Activated naive CD4-positive, alpha-beta T cell treated with anti-CD3 and anti-CD28 coated beads, Interleukin-2, amount 50 U/mL, for 16 hours (primary cell): ENCODE measurements at regions not wholly inside any gene's neighbourhood (a gene's known extent, or its start where the extent isn't known, plus 50 kb on each side); places are given as distances from the start of the nearest gene placed in this dataset.

Experiments
- DNase-seq: peaks from one replicate; pipeline ENCODE4 v3.0.0-alpha.2; 2020

GRCh38 chr5:173744551-173744950 is 128.1 kb upstream of the BOD1 start:
- no peak for DNase-seq

DNA sequence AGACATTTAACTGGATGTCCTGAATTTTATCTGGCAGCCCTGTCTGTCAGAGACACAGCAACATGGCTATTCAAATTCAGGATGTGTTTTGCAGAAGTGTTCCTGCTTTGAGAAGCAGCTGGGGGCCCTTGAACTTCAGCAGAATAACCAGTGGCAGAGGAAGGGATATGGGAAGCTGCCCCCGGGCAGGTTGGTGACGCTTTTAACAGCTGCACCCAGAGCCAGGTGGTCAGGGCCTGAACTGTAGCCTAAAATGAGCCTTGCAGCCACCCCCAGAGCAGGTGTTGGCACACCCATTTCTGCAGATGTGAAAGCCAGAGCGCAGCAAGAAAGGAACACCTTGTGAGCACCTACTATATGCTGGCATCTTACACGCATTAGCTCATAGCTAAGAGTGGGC is 128.7 kb upstream of the BOD1 start:
- no peak for DNase-seq

GRCh38 chr5:173745557-173745956 is 129.1 kb upstream of the BOD1 start:
- DNase-seq = no peak

DNA sequence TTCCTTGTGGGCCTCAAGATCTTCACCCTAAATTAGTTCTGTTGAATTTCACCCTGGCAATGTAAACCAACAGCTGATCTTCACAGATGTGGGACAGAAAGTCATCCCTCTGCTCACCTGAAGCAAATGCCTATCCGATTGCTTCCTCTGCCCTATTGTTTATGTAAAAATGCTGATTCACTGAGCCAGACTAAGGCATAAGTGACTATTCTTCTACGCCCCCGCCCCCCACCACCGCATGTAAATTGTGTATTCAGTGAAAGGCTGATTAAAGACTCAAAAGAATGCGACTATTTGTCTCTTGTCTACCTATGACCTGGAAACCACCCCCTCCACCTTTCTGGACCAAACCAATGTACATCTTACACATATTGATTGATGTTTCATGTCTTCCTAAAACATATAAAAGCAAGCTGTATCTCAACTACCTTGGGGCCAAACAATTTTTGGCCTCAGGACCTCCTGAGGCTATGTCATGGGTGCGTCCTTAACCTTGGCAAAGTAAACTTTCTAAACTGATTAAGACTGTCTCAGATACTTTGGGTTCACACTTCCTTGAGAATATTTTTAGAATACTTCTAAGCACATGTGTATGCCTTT is 129.7 kb upstream of the BOD1 start:
- DNase-seq = no peak

DNA sequence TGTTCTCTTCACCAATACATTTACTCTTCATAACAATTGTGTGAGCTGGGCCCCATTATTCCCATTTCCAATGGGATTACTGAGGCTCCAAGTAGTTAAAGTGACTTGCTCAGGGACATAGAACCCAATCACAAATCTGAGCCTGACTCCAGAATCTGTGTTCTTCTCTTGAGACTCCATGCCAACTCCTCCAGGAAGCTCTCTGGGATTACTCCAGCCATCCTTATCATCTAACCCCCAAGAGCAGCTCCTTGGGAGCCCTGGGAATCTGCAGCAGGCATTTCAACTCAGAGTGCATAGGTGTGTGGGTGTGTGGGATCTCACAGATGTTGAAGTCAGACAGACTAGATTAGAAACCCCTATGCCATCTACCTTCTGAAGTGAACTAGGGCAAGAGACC is 131.4 kb upstream of the BOD1 start:
- DNase-seq = no peak

GRCh38 chr5:173750538-173751265 is 134.3 kb upstream of the BOD1 start:
- no peak for DNase-seq

GRCh38 chr5:173751266-173751600 is 134.8 kb upstream of the BOD1 start:
- DNase-seq = no peak

- no peak for DNase-seq
Measured at GRCh38 chr5:173752653-173753052, 135.5 kb upstream of the CPEB4 start.

DNA sequence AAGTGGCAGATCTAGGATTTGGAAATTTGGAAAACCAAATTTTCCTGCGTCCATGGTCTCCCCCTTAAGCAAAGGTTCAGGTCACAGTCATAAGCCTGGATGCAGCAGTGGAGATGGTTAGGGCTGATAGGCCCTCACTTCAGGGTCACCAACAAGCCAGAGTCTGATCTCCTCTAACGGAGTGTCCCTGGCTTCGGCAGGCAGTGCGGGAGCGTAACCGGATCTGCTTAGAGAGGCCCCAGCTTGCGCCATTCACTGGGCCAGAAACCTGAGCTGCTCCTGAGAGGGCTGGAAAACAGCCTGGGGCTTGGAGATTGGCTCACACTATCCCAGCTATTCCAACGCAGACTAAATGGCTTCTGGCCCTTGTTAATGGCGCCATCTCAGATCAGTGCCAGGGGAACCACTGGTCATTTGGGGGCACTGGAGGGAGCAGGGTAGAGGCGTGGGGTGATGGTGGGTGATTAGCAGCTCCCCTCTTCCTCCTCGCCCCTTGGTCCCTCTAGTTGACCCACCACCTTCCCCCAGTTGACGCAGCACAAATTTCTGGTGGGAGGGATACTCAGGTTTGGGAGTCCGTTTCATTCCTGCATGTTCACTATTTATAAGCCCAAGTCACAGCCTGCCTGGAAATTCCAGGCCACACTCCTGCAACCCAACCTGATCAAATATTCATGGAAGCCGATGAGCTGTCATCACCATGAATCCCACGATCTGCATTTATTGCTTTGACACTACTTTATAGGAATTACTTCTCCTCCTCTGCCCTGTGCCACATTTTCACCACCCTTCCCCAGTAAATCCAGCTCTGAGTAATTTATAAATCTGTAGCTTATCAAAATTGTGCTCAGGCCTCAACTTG is 134.6 kb upstream of the CPEB4 start:
- DNase-seq = no peak

- DNase-seq = no peak
Measured at GRCh38 chr5:173755319-173755718, 132.8 kb upstream of the CPEB4 start.

- no peak for DNase-seq
Measured at GRCh38 chr5:173757403-173758209, 130.5 kb upstream of the CPEB4 start.

DNA sequence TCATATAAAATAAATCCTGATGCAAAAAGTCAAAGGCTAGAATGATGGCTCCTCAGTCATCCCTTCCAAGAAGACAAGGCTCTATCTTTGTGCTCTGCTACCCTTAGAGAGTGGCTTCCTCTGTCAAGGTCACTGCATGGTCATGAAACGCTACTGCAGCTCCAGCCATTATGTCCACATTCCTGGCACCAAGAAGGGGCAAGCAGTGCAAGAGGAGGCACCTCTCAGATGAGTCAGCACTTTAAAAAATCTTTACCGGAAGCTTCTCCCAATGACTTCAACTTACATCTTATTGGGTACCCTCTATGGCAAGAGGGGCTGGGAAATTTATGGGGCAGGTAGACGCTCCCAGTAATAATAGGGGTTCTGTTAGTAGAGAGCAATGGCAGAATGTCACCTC is 129.5 kb upstream of the CPEB4 start:
- no peak for DNase-seq

GRCh38 chr5:173759691-173760090 is 128.5 kb upstream of the CPEB4 start:
- no peak for DNase-seq

DNA sequence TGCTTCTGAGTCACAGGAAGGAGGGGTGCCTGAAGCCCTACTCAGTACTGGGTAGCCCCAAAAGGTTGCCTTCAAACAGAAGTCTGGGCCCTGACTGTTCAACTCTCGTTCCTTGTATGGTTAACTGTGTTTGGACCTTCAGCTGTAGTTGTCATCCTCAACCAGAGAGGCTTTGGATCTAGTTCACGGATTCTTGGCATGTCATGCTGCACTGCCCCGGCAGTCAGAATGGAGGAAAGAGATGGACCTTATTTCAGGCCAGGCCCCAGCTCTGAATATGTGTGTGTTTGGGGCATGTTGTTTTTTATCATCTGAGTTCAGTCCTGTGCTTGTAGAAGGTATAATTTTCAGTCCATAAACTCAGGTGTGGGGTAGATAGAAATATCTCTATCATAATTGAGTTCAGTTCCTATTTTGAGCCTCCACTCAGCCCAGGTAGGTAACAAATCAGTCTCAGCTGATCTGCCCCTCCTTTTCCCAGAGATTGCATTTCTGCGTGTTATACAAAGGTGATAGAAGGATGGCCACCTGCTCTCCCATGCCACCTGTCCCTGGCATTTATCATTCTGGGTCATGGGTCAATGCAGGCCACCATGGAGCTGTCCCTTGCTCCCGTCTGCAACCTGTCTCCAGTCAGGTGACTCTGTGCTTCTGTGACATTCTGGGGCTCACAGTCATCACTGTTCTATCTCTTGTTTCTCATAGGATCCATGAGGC is 127.5 kb upstream of the CPEB4 start:
- DNase-seq = no peak

DNA sequence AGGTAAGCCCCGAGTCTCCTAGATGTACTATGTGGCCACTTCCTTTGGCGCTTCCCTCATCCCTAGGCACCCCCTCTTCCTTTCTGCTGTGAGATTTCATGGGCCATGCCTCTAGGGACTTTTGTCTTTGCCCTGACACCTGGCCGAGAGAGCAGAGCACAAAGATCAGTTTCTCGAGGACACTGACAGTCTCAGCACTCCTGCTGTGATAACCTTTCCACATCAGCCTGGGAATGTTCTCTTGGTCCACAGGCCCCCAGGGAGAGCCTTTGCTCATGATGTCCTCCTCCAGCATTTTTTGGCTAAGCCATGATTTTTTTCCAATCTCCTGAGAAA is 127.0 kb upstream of the CPEB4 start:
- no peak for DNase-seq

DNA sequence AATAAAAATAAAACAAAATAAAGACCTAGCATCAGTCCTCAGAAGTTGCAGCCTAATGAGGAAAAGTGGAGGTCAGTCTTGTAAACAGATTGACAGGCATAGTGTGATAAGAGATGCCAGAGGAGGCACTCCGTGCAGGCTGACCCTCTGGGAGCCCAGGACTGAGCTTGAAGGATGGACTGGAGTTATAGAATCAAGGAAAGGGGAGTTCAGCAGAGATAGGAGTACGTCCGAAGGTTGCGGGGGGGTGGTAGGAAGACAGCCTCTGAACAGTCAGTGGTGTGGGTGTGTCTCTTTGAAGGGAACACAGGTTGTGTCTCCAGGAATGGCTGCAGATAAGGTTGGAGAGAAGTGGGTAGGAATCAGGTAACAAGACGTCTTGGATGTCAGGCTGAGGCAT is 126.1 kb upstream of the CPEB4 start:
- no peak for DNase-seq

DNA sequence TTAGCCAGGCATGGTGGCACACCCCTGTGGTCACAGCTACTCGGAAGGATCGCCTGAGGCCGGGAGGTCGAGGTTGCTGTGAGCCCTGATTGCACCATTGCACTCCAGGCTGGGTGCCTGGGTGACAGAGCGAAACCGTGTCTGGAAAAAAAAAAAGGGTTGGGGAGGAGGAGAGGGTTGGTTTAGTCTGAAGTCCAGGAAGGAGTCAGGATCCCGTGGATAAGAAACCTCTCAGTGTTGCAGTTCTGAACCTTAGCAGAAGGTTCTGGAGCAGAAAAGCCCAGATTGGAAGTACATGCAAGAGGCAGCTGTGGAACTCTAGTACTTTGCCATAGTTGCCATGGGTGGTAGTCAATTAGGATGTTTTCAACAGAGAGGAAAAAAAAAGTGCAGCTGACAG is 125.2 kb upstream of the CPEB4 start:
- DNase-seq = no peak

GRCh38 chr5:173763410-173763809 is 124.7 kb upstream of the CPEB4 start:
- DNase-seq = no peak

DNA sequence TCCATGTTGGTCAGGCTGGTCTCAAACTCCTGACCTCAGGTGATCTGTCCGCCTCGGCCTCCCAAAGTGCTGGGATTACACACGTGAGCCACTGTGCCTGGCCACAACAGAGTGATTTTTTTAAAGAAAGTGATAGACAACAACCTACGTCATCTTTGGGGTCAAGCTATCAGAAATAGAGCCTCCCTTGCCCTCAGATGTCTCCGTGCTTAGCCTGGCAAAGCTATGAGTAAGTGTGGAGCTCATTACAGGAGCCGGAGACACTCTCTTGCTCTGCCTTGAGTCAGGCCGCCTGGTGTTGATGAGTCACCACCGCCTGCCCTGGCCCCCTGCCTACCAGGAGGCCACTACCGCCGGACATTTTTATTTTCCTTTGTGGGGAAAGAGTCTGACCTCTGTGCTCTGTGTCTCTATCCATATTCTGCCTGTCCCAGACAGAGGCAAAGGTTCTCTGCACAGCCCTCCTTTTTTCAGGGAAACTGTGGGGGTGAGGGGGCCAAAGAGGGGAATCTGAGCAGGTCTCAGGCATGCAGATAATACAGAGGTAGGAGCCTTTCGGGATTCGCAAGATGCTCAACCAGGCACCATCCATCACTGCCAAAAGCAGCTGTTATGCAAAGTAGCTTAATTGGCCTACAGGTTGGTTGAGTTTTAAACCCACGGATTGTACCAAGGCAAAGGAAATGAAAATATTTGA is 123.7 kb upstream of the CPEB4 start:
- no peak for DNase-seq

GRCh38 chr5:173765029-173765644 is 123.0 kb upstream of the CPEB4 start:
- no peak for DNase-seq

- DNase-seq = no peak
Measured at GRCh38 chr5:173765661-173766060, 122.5 kb upstream of the CPEB4 start.
